GM12878 (cell line): ENCODE measurements at regions not wholly inside any gene's neighbourhood (a gene's known extent, or its start where the extent isn't known, plus 50 kb on each side); places are given as distances from the start of the nearest gene placed in this dataset.

ENCODE experiments used
- ATAC-seq: fragments of 200-7000 bp; cut with Tn5 transposase; 3 replicates; pipeline ENCODE4 v1.9.1; 2020; ENCODE audit warnings: mild to moderate bottlenecking, moderate library complexity
- BruUV-seq: library from RNA; stranded (reverse); fragments of 400-500 nt; replicated peaks from 2 replicates; lab custom pipeline; 2021; lab: Mats Ljungman, UMichigan
- CTCF ChIA-PET: fragments of 300-600 bp; sonication (Branson Sonifier 250); formaldehyde crosslinking; extraction: SDS; loops from one replicate; lab custom pipeline; 2021; ENCODE audit warnings: inconsistent platforms; lab: Yijun Ruan, JAX
- POLR2A ChIA-PET: fragments of 350-600 bp; formaldehyde crosslinking; extraction: SDS; loops from one replicate; lab custom pipeline; 2021; ENCODE audit warnings: inconsistent platforms; lab: Charles Lee
- RAD21 ChIA-PET: fragments of 300-600 bp; sonication (Branson Sonifier 250); formaldehyde crosslinking; loops from one replicate; lab custom pipeline; 2023; ENCODE audit warnings: antibody characterized with exemption; ENCODE audit not compliant: unreplicated experiment; lab: Charles Lee
- SMC1A ChIA-PET: fragments of 300-600 bp; sonication (Branson Sonifier 250); formaldehyde crosslinking; loops from one replicate; lab custom pipeline; 2023; ENCODE audit not compliant: unreplicated experiment, uncharacterized antibody; lab: Charles Lee
- DNase-seq: peaks from one replicate; pipeline ENCODE4 v3.0.0-alpha.2; 2011; ENCODE audit warnings: low read depth, low spot score
- FAIRE-seq: peaks from 3 replicates; lab custom pipeline; 2011; peaks lifted over from hg19 to GRCh38; lab: Jason Lieb, UNC
- H2AFZ ChIP-seq: 2 replicates; pipeline ENCODE4 v1.6.0; 2011; ENCODE audit warnings: low read depth, low read length, control low read depth; ENCODE audit not compliant: control insufficient read depth
- H3K27ac ChIP-seq: 2 replicates; pipeline ENCODE4 v1.5.1; 2011; ENCODE audit warnings: control low read depth; ENCODE audit not compliant: control insufficient read depth, insufficient read depth
- H3K27me3 ChIP-seq, 2 experiments: replicated peaks in 1 of 2; 2 replicates each; pipeline versions ENCODE4 v1.6.0 to v1.6.1; 2011; ENCODE audit warnings: low read length in 1 of 2; ENCODE audit not compliant: control insufficient read depth in 2 of 2, insufficient read depth in 2 of 2
- H3K36me3 ChIP-seq, 2 experiments: 2 replicates each; pipeline ENCODE4 v1.5.1; 2011; ENCODE audit warnings: low read length in 1 of 2; ENCODE audit not compliant: control insufficient read depth in 2 of 2, insufficient read depth in 2 of 2
- H3K4me1 ChIP-seq: 2 replicates; pipeline ENCODE4 v1.6.1; 2011; ENCODE audit warnings: mild to moderate bottlenecking, low read length, moderate library complexity, mixed read lengths; ENCODE audit not compliant: control insufficient read depth, insufficient read depth
- H3K4me2 ChIP-seq: 2 replicates; pipeline ENCODE4 v1.6.0; 2011; ENCODE audit warnings: control low read depth; ENCODE audit not compliant: control insufficient read depth, insufficient read depth
- H3K4me3 ChIP-seq: fragments of 200-600 bp; sonication (generic); 2 replicates; pipeline ENCODE4 v1.5.1; 2016
- H3K79me2 ChIP-seq: 2 replicates; pipeline ENCODE4 v1.6.0; 2011; ENCODE audit warnings: low read length; ENCODE audit not compliant: control insufficient read depth, insufficient read depth
- H3K9ac ChIP-seq: 2 replicates; pipeline ENCODE4 v1.8.0; 2011; ENCODE audit warnings: low read length, control low read depth, mixed read lengths; ENCODE audit not compliant: control insufficient read depth, insufficient read depth
- H3K9me3 ChIP-seq: replicated peaks from 3 replicates; pipeline ENCODE4 v1.5.1; 2011; ENCODE audit warnings: mild to moderate bottlenecking, low read length; ENCODE audit not compliant: control insufficient read depth, insufficient read depth
- H4K20me1 ChIP-seq: 2 replicates; pipeline ENCODE4 v1.6.0; 2011; ENCODE audit not compliant: control insufficient read depth, insufficient read depth
- BHLHE40 ChIP-seq, 2 experiments: fragments of 450-650 bp in 1 of 2; IDR thresholded peaks; 2 replicates each; pipeline ENCODE4 v1.6.1; 2011 to 2017; ENCODE audit warnings: low read depth in 2 of 2, borderline replicate concordance in 1 of 2, improper control_type of control experiment in 1 of 2, low read length in 1 of 2, mild to moderate bottlenecking in 1 of 2
- FOS ChIP-seq: IDR thresholded peaks from 3 replicates; pipeline ENCODE4 v1.6.1; 2011; ENCODE audit warnings: borderline replicate concordance; ENCODE audit not compliant: insufficient read length; ENCODE audit errors: extremely low read depth
- HDGF ChIP-seq: fragments of 450-650 bp; IDR thresholded peaks from 2 replicates; pipeline ENCODE4 v1.6.1; 2016; ENCODE audit warnings: antibody characterized with exemption
- JUND ChIP-seq: IDR thresholded peaks from 2 replicates; pipeline ENCODE4 v1.6.1; 2012; ENCODE audit warnings: low read depth, mild to moderate bottlenecking, low read length, improper control_type of control experiment, moderate library complexity
- RAD51 ChIP-seq: fragments of 450-650 bp; IDR thresholded peaks from 2 replicates; pipeline ENCODE4 v1.6.1; 2016; ENCODE audit warnings: moderate library complexity, mild to moderate bottlenecking, inconsistent platforms
- RELA ChIP-seq: fragments of 450-650 bp; IDR thresholded peaks from 2 replicates; pipeline ENCODE4 v1.8.0; 2014; ENCODE audit warnings: borderline replicate concordance; ENCODE audit not compliant: partially characterized antibody
- SP1 ChIP-seq: IDR thresholded peaks from one replicate; pipeline ENCODE4 v1.6.1; 2011; ENCODE audit warnings: low read depth, low read length
- SUPT20H ChIP-seq: IDR thresholded peaks from 2 replicates; pipeline ENCODE4 v1.6.1; 2011; ENCODE audit warnings: low read depth, mild to moderate bottlenecking, low read length, moderate library complexity, borderline replicate concordance; ENCODE audit not compliant: control insufficient read depth
- WGBS: methylation state at CpG from one replicate; pipeline ENCODE4 v1.1.6; 2016; ENCODE audit warnings: low lambda C conversion rate; ENCODE audit not compliant: insufficient replicate concordance, insufficient coverage; ENCODE audit errors: missing lambda C conversion rate; 5-methylcytosine and 5-hydroxymethylcytosine counted together
- in situ Hi-C: fragments of 300-500 bp; cut with MboI; formaldehyde crosslinking; loops from 9 replicates; pipeline ENCODE4 v1.14.3; 2018; ENCODE audit warnings: mixed read lengths
- intact Hi-C: fragments of 100-400 bp; cut with micrococcal nuclease; formaldehyde crosslinking; loops from one replicate; pipeline ENCODE4 v1.14.2; 2022; ENCODE audit not compliant: unreplicated experiment
- TF ChIP-seq, protein P1 (sequence below): fragments of 450-650 bp; IDR thresholded peaks from 2 replicates; pipeline ENCODE4 v1.6.1; 2017; ENCODE audit warnings: mild to moderate bottlenecking
- TF ChIP-seq, protein P2 (sequence below): IDR thresholded peaks from 2 replicates; pipeline ENCODE4 v1.6.1; 2011; ENCODE audit warnings: low read depth, mild to moderate bottlenecking, low read length, moderate library complexity, borderline replicate concordance; ENCODE audit errors: extremely low read depth

- ChIA-PET RAD21 (no interaction called here), CTCF (no interaction called here), POLR2A (no interaction called here), SMC1A (interaction anchor here (0.6 kb wide), 2 partner anchors 39 to 172 kb away, joined by 3 read pairs; no protein-coding TSS in a partner anchor)
- DNase-seq (no peak), FAIRE-seq (no peak), ATAC-seq (no peak)
- no peak overlapping the region for H2AFZ ChIP-seq
- H3K4me2 ChIP-seq: no peak overlapping the region
- H3K27me3 ChIP-seq: no peaks in the 10 kb centered on the region
- BruUV-seq: no TSS peak
- H3K4me1 ChIP-seq: no peaks in the 10 kb centered on the region
- no peak overlapping the region for H3K4me3 ChIP-seq
- no peak overlapping the region for H3K27ac ChIP-seq
- no peak overlapping the region for H3K9ac ChIP-seq
- no peaks in the 10 kb centered on the region for H3K79me2 ChIP-seq
- H4K20me1 ChIP-seq: no peaks in the 10 kb centered on the region
- intact Hi-C loops: no loop called here
- TF ChIP-seq JUND: no peak
- no peak for TF ChIP-seq FOS
- TF ChIP-seq, protein P1, sequence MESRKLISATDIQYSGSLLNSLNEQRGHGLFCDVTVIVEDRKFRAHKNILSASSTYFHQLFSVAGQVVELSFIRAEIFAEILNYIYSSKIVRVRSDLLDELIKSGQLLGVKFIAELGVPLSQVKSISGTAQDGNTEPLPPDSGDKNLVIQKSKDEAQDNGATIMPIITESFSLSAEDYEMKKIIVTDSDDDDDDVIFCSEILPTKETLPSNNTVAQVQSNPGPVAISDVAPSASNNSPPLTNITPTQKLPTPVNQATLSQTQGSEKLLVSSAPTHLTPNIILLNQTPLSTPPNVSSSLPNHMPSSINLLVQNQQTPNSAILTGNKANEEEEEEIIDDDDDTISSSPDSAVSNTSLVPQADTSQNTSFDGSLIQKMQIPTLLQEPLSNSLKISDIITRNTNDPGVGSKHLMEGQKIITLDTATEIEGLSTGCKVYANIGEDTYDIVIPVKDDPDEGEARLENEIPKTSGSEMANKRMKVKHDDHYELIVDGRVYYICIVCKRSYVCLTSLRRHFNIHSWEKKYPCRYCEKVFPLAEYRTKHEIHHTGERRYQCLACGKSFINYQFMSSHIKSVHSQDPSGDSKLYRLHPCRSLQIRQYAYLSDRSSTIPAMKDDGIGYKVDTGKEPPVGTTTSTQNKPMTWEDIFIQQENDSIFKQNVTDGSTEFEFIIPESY: no peak
- no peak for TF ChIP-seq RAD51
- no peak for TF ChIP-seq RELA
- TF ChIP-seq, protein P2, sequence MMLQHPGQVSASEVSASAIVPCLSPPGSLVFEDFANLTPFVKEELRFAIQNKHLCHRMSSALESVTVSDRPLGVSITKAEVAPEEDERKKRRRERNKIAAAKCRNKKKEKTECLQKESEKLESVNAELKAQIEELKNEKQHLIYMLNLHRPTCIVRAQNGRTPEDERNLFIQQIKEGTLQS: no peak
- no peak for TF ChIP-seq BHLHE40 (IDR thresholded peaks at IDR 0.05; ENCODE audit: borderline replicate concordance in 1 of 2, low read depth in 2 of 2, low read length in 1 of 2)
- TF ChIP-seq SP1: no peak
- TF ChIP-seq HDGF: no peak
- no peak for TF ChIP-seq SUPT20H
- H3K9me3 ChIP-seq: no peaks in the 10 kb centered on the region; the same call in none of the 3 replicates
- H3K36me3 ChIP-seq: no peaks in the 10 kb centered on the region
- WGBS: 34% methylated on average over 6 of the region's 6 CpGs
- in situ Hi-C loops: no loop called here
Measured at GRCh38 chr3:6165951-6166350, 695.0 kb upstream of the GRM7 start.
